Endothelial cell of umbilical vein (primary cell): ENCODE measurements at regions not wholly inside any gene's neighbourhood (a gene's known extent, or its start where the extent isn't known, plus 50 kb on each side); places are given as distances from the start of the nearest gene placed in this dataset.

Experiments used
- BruUV-seq: library from RNA; stranded (reverse); fragments of 400-500 nt; replicated peaks from 2 replicates; lab custom pipeline; 2021; lab: Mats Ljungman, UMichigan
- CTCF ChIA-PET: fragments of 300-600, 350-600 bp; sonication (Branson Sonifier 250); formaldehyde crosslinking; loops from one replicate; lab custom pipeline; 2021; ENCODE audit warnings: antibody characterized with exemption, inconsistent platforms; lab: Charles Lee
- POLR2A ChIA-PET: fragments of 300-600, 350-600 bp; sonication (Branson Sonifier 250); formaldehyde crosslinking; loops from one replicate; lab custom pipeline; 2021; ENCODE audit warnings: antibody characterized with exemption, inconsistent platforms; lab: Charles Lee
- DNase-seq: peaks from one replicate; pipeline ENCODE4 v3.0.0-alpha.2; 2011; ENCODE audit warnings: low read depth, low spot score
- FAIRE-seq: peaks from 2 replicates; lab custom pipeline; 2011; peaks lifted over from hg19 to GRCh38; lab: Jason Lieb, UNC
- H2AFZ ChIP-seq: 2 replicates; pipeline ENCODE4 v1.6.0; 2012; ENCODE audit warnings: low read depth, low read length, control low read depth, inconsistent platforms
- H3K27ac ChIP-seq: 2 replicates; pipeline ENCODE4 v1.5.1; 2011; ENCODE audit warnings: low read depth, mild to moderate bottlenecking, control low read depth, low read length, moderate library complexity; ENCODE audit not compliant: insufficient read depth
- H3K27me3 ChIP-seq, 2 experiments: 2 replicates each; pipeline versions ENCODE4 v1.6.0 to v1.6.1; 2011; ENCODE audit warnings: low read length in 2 of 2, mixed read lengths in 1 of 2; ENCODE audit not compliant: control insufficient read depth in 2 of 2, insufficient read depth in 2 of 2
- H3K36me3 ChIP-seq, 2 experiments: 2 replicates in 1 of 2; 3 replicates in 1 of 2; pipeline ENCODE4 v1.5.1; 2011; ENCODE audit warnings: low read length in 2 of 2, mild to moderate bottlenecking in 1 of 2, moderate library complexity in 1 of 2; ENCODE audit not compliant: control insufficient read depth in 2 of 2, insufficient read depth in 2 of 2; ENCODE audit errors: extremely low read depth in 1 of 2
- H3K4me1 ChIP-seq: 3 replicates; pipeline ENCODE4 v1.5.1; 2011; ENCODE audit warnings: mild to moderate bottlenecking, low read length; ENCODE audit not compliant: control insufficient read depth, insufficient read depth; ENCODE audit errors: extremely low read depth
- H3K4me2 ChIP-seq: 2 replicates; pipeline ENCODE4 v1.6.1; 2011; ENCODE audit warnings: low read length, control low read depth, mixed read lengths; ENCODE audit not compliant: insufficient read depth
- H3K4me3 ChIP-seq, 3 experiments: fragments of 200-600 bp in 1 of 3; sonication (generic), shearing (Covaris generic) in 1 of 3; replicated peaks in 1 of 3; 2 replicates each; pipeline ENCODE4 v1.5.1; 2011 to 2016; ENCODE audit warnings: control low read depth in 3 of 3, low read length in 3 of 3, mild to moderate bottlenecking in 2 of 3, inconsistent platforms in 1 of 3, low read depth in 1 of 3, moderate library complexity in 1 of 3; ENCODE audit not compliant: insufficient read depth in 1 of 3
- H3K79me2 ChIP-seq: 2 replicates; pipeline ENCODE4 v1.6.0; 2012; ENCODE audit warnings: low read length, inconsistent platforms; ENCODE audit not compliant: control insufficient read depth, insufficient read depth
- H3K9ac ChIP-seq: replicated peaks from 2 replicates; pipeline ENCODE3; 2011; ENCODE audit warnings: low read length, control low read depth; ENCODE audit not compliant: insufficient read depth; ENCODE audit errors: extremely low read depth
- H3K9me1 ChIP-seq: replicated peaks from 3 replicates; pipeline ENCODE4 v1.6.0; 2011; ENCODE audit warnings: mild to moderate bottlenecking, low read length; ENCODE audit not compliant: control insufficient read depth, insufficient read depth; ENCODE audit errors: extremely low read depth
- H3K9me3 ChIP-seq: replicated peaks from 2 replicates; pipeline ENCODE4 v1.5.1; 2012; ENCODE audit warnings: low read length, inconsistent platforms; ENCODE audit not compliant: control insufficient read depth, insufficient read depth
- H4K20me1 ChIP-seq: replicated peaks from 2 replicates; pipeline ENCODE3; 2011; ENCODE audit warnings: mild to moderate bottlenecking, low read length; ENCODE audit not compliant: control insufficient read depth, insufficient read depth; ENCODE audit errors: extremely low read depth
- CTCF ChIP-seq, 2 donors: IDR thresholded peaks; 1 replicate in 1 of 2; 2 replicates in 1 of 2; pipeline ENCODE4 v1.5.1; 2011; ENCODE audit warnings: low read length in 2 of 2, mild to moderate bottlenecking in 2 of 2, moderate library complexity in 2 of 2, control low read depth in 1 of 2, inconsistent platforms in 1 of 2, low read depth in 1 of 2; ENCODE audit not compliant: insufficient read depth in 1 of 2; ENCODE audit errors: extremely low read depth in 1 of 2
- EZH2 ChIP-seq: IDR thresholded peaks from 2 replicates; pipeline ENCODE4 v1.6.1; 2012; ENCODE audit warnings: borderline replicate concordance, low read depth, mild to moderate bottlenecking, moderate library complexity, low read length, inconsistent platforms; ENCODE audit not compliant: severe bottlenecking
- FOS ChIP-seq: IDR thresholded peaks from 2 replicates; pipeline ENCODE4 v1.6.1; 2011; ENCODE audit warnings: mild to moderate bottlenecking, low read length, moderate library complexity, borderline replicate concordance; ENCODE audit not compliant: insufficient read depth
- GATA2 ChIP-seq: IDR thresholded peaks from 2 replicates; pipeline ENCODE4 v1.7.0; 2011; ENCODE audit warnings: low read depth, mild to moderate bottlenecking, moderate library complexity, mixed read lengths, low read length; ENCODE audit not compliant: insufficient read length, insufficient read depth
- JUN ChIP-seq: IDR thresholded peaks from 2 replicates; pipeline ENCODE4 v1.6.1; 2011; ENCODE audit warnings: borderline replicate concordance, low read depth; ENCODE audit not compliant: insufficient read length, insufficient read depth
- MAX ChIP-seq: IDR thresholded peaks from 2 replicates; pipeline ENCODE4 v1.6.1; 2011; ENCODE audit not compliant: insufficient read depth, insufficient read length
- MYC ChIP-seq: IDR thresholded peaks from one replicate; pipeline ENCODE4 v1.6.1; 2011; ENCODE audit warnings: mild to moderate bottlenecking, low read depth, low read length
- POLR2A ChIP-seq: IDR thresholded peaks from 2 replicates; pipeline ENCODE4 v1.6.1; 2012; ENCODE audit warnings: low read depth, mild to moderate bottlenecking, control low read depth, low read length
- POLR2AphosphoS5 ChIP-seq: IDR thresholded peaks from 2 replicates; pipeline ENCODE4 v1.6.1; 2012; ENCODE audit warnings: low read depth, mild to moderate bottlenecking, control low read depth, low read length, moderate library complexity; ENCODE audit not compliant: insufficient read depth
- dilution Hi-C: fragments of 300-500 bp; cut with MboI; formaldehyde crosslinking; loops from one replicate; pipeline ENCODE4 v1.15.0; 2019; ENCODE audit warnings: low sequenced_read_pairs; ENCODE audit not compliant: extremely low pct_ligation_motif_present
- intact Hi-C: fragments of 100-400 bp; cut with micrococcal nuclease; formaldehyde crosslinking; loops from one replicate; pipeline ENCODE4 v1.10.0; 2022

GRCh38 chr20:58566981-58567380 is 51.8 kb upstream of the APCDD1L start:
- Histone ChIP-seq H3K27ac (no peak overlapping the region), H3K4me1 (no peaks in the 10 kb centered on the region), H3K36me3 (no peaks in the 10 kb centered on the region), H3K4me2 (no peak overlapping the region), H3K9ac (no peak overlapping the region), H3K4me3 (no peak overlapping the region), H3K9me1 (no peaks in the 10 kb centered on the region), H3K27me3 (peaks cover 0 to 1% of the 10 kb centered on the region in 2 experiments), H4K20me1 (no peaks in the 10 kb centered on the region), H3K9me3 (no peaks in the 10 kb centered on the region), H3K79me2 (no peaks in the 10 kb centered on the region), H2AFZ (no peak overlapping the region)
- BruUV-seq, result no TSS peak
- FAIRE-seq, result no peak
- POLR2A ChIA-PET, result interaction anchor here (0.9 kb wide), 1 partner anchor 78 kb away, joined by 3 read pairs; no protein-coding TSS in a partner anchor
- dilution Hi-C loops (no loop called here), intact Hi-C loops (no loop called here)
- no peak for DNase-seq
- CTCF ChIA-PET, result no interaction called here
- TF ChIP-seq EZH2 (no peak), POLR2A (no peak), MAX (no peak), CTCF (IDR thresholded peaks at IDR 0.05; ENCODE audit: extremely low read depth in 1 of 2, insufficient read depth in 1 of 2, low read depth in 1 of 2, low read length in 2 of 2) (no peak), POLR2AphosphoS5 (no peak), JUN (no peak), GATA2 (no peak), MYC (no peak), FOS (no peak)
